HCT116 (cell line): ENCODE measurements at regions not wholly inside any gene's neighbourhood (a gene's known extent, or its start where the extent isn't known, plus 50 kb on each side); places are given as distances from the start of the nearest gene placed in this dataset.

Source experiments
- ELF1 ChIP-seq: IDR thresholded peaks from 2 replicates; pipeline ENCODE4 v1.6.1; 2012; ENCODE audit warnings: low read depth, borderline replicate concordance
- EZH2 ChIP-seq: fragments of 200-600 bp; sonication (generic); IDR thresholded peaks from 2 replicates; pipeline ENCODE4 v1.6.1; 2017; ENCODE audit warnings: antibody characterized with exemption, mixed run types
- EZH2phosphoT487 ChIP-seq: fragments of 200-600 bp; IDR thresholded peaks from 2 replicates; pipeline ENCODE4 v1.6.1; 2018; ENCODE audit warnings: antibody characterized with exemption, borderline replicate concordance
- POLR2A ChIP-seq: IDR thresholded peaks from 2 replicates; pipeline ENCODE4 v1.7.0; 2011; ENCODE audit warnings: borderline replicate concordance; ENCODE audit not compliant: insufficient read depth, insufficient read length; ENCODE audit errors: extremely low read depth
- POLR2AphosphoS5 ChIP-seq: IDR thresholded peaks from 2 replicates; pipeline ENCODE4 v1.6.1; 2011; ENCODE audit warnings: mild to moderate bottlenecking, low read depth, low read length, moderate library complexity
- YY1 ChIP-seq: IDR thresholded peaks from 2 replicates; pipeline ENCODE4 v1.6.1; 2011; ENCODE audit warnings: low read length, low read depth, moderate library complexity, mild to moderate bottlenecking; ENCODE audit not compliant: insufficient replicate concordance; ENCODE audit errors: extremely low read depth
- ZFX ChIP-seq: fragments of 450-650 bp; IDR thresholded peaks from 2 replicates; pipeline ENCODE4 v1.6.1; 2017
- ZNF274 ChIP-seq: fragments of 200-500 bp; sonication (Bioruptor generic); IDR thresholded peaks from 2 replicates; pipeline ENCODE4 v1.6.1; 2014; ENCODE audit warnings: mild to moderate bottlenecking, low read depth, low read length, inconsistent platforms
- TF ChIP-seq, protein P1 (sequence below), 3 experiments: fragments of 200-600 bp in 1 of 3; sonication (generic) in 1 of 3; IDR thresholded peaks in 2 of 3; conservative IDR thresholded peaks in 1 of 3; 2 replicates each; pipeline ENCODE4 v1.5.1; 2012 to 2017; ENCODE audit warnings: low read depth in 2 of 3, low read length in 2 of 3, antibody characterized with exemption in 1 of 3, borderline replicate concordance in 1 of 3, control low read depth in 1 of 3, mild to moderate bottlenecking in 1 of 3, mixed read lengths in 1 of 3, mixed run types in 1 of 3, moderate library complexity in 1 of 3; ENCODE audit not compliant: insufficient read depth in 1 of 3
- TF ChIP-seq, protein P2 (sequence below): IDR thresholded peaks from 2 replicates; pipeline ENCODE4 v1.6.1; 2012

DNA sequence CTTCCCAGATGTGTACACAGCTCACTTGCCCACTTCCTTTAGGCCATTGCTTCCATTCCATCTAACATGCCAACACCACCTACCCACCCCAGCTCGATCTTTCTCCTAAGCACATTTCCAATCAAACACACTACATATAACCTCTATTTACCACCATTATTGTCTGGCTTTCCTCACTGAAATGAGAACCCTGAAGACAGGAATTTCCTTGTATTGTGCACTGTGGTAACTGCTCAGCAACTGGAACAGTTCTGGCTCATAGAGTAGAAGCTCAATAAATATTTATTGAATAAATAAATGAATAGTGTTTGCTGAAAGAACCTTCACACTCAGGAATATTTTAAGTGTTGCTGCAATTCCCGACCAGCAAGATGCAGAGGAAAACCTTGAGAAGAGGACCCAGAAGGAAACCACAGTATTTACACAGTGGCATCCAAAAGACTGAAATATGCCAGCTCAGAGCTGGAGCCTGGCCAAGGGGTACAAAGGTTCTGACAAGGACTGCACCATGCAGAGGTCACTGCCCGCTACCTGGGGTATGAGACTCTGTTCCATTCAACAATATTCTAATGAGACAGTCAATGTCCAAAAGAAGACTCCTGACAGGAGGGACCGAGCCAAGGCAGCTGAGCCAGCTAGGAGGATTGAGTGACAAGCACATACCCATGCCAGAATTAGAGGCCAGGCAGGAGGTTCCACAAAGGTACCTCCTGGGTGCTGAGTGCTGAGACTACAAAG, 168.8 kb downstream of the NUP210 start:
- no peak for TF ChIP-seq ZNF274
- no peak for TF ChIP-seq EZH2
- TF ChIP-seq, protein P1, sequence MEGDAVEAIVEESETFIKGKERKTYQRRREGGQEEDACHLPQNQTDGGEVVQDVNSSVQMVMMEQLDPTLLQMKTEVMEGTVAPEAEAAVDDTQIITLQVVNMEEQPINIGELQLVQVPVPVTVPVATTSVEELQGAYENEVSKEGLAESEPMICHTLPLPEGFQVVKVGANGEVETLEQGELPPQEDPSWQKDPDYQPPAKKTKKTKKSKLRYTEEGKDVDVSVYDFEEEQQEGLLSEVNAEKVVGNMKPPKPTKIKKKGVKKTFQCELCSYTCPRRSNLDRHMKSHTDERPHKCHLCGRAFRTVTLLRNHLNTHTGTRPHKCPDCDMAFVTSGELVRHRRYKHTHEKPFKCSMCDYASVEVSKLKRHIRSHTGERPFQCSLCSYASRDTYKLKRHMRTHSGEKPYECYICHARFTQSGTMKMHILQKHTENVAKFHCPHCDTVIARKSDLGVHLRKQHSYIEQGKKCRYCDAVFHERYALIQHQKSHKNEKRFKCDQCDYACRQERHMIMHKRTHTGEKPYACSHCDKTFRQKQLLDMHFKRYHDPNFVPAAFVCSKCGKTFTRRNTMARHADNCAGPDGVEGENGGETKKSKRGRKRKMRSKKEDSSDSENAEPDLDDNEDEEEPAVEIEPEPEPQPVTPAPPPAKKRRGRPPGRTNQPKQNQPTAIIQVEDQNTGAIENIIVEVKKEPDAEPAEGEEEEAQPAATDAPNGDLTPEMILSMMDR (IDR thresholded peaks at IDR 0.05 in 2 of 3, conservative IDR thresholded peaks at IDR 0.05 in 1 of 3; ENCODE audit: borderline replicate concordance in 1 of 3, insufficient read depth in 1 of 3, low read depth in 2 of 3, low read length in 2 of 3) = no peak
- TF ChIP-seq ELF1 = no peak
- TF ChIP-seq, protein P2, sequence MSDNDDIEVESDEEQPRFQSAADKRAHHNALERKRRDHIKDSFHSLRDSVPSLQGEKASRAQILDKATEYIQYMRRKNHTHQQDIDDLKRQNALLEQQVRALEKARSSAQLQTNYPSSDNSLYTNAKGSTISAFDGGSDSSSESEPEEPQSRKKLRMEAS = no peak
- no peak for TF ChIP-seq ZFX
- TF ChIP-seq POLR2A = no peak
- TF ChIP-seq POLR2AphosphoS5 = no peak
- TF ChIP-seq YY1 = no peak
- no peak for TF ChIP-seq EZH2phosphoT487
